GM18502 (cell line): ENCODE measurements at regions not wholly inside any gene's neighbourhood (a gene's known extent, or its start where the extent isn't known, plus 50 kb on each side); places are given as distances from the start of the nearest gene placed in this dataset.
A peak's percentile ranks its signal among the peaks of the same experiment; 100 is the strongest.

Source experiments
- ATAC-seq: cut with Tn5 transposase; IDR thresholded peaks from one replicate; pipeline ENCODE4 v1.9.1; 2021; ENCODE audit warnings: mild to moderate bottlenecking; ENCODE audit not compliant: unreplicated experiment, poor library complexity

GRCh38 chr4:177681902-177682301, 239.7 kb upstream of the AGA start:
- no peak for ATAC-seq

- ATAC-seq: no peak
Measured at GRCh38 chr4:177687117-177687516, 244.9 kb upstream of the AGA start.

GRCh38 chr4:177692907-177693306, 250.7 kb upstream of the AGA start:
- no peak for ATAC-seq

- no peak for ATAC-seq
Measured at GRCh38 chr4:177696438-177696966, 254.3 kb upstream of the AGA start.

- no peak for ATAC-seq
Measured at GRCh38 chr4:177699365-177700213, 257.4 kb upstream of the AGA start.

- no peak for ATAC-seq
Measured at GRCh38 chr4:177706916-177707315, 264.7 kb upstream of the AGA start.

- ATAC-seq: no peak
Measured at GRCh38 chr4:177713454-177713853, 271.2 kb upstream of the AGA start.

GRCh38 chr4:177717407-177717806, 275.2 kb upstream of the AGA start:
- no peak for ATAC-seq

GRCh38 chr4:177718514-177718913, 276.3 kb upstream of the AGA start:
- ATAC-seq: no peak

- no peak for ATAC-seq
Measured at GRCh38 chr4:177726111-177726510, 283.9 kb upstream of the AGA start.

- no peak for ATAC-seq
Measured at GRCh38 chr4:177728361-177729152, 286.3 kb upstream of the AGA start.

- ATAC-seq: no peak
Measured at GRCh38 chr4:177729681-177730080, 287.4 kb upstream of the AGA start.

GRCh38 chr4:177737387-177737940, 295.2 kb upstream of the AGA start:
- no peak for ATAC-seq

- peak; percentile 70 for ATAC-seq
Measured at GRCh38 chr4:177740563-177740962, 298.3 kb upstream of the AGA start.

- no peak for ATAC-seq
Measured at GRCh38 chr4:177759729-177760128, 317.5 kb upstream of the AGA start.

- no peak for ATAC-seq
Measured at GRCh38 chr4:177761692-177762091, 319.5 kb upstream of the AGA start.

GRCh38 chr4:177769155-177769554, 326.9 kb upstream of the AGA start:
- ATAC-seq: no peak

GRCh38 chr4:177770776-177771175, 328.5 kb upstream of the AGA start:
- ATAC-seq: no peak

- no peak for ATAC-seq
Measured at GRCh38 chr4:177771645-177772044, 329.4 kb upstream of the AGA start.

GRCh38 chr4:177778623-177779022, 336.4 kb upstream of the AGA start:
- ATAC-seq: no peak

GRCh38 chr4:177785000-177785399, 342.8 kb upstream of the AGA start:
- no peak for ATAC-seq
